Stimulated activated naive B cell treated with anti-CD40 and anti-IgM and Interleukin-4, amounts not matched to agents 10 μg/mL and 1 μg/mL and 100 μg/mL, for 72 hours (primary cell): ENCODE measurements at regions not wholly inside any gene's neighbourhood (a gene's known extent, or its start where the extent isn't known, plus 50 kb on each side); places are given as distances from the start of the nearest gene placed in this dataset.
"Not testable (repeated sequence)": the region's sequence is repeated elsewhere in the genome, so short reads cannot be mapped to it uniquely, and the experiment has no call there.

Experiments used
- ATAC-seq, 2 donors: fragments of 150-1000 bp; cut with Tn5 transposase; replicated peaks; 2 replicates each; pipeline ENCODE4 v1.10.0; 2021; ENCODE audit warnings: moderate library complexity in 1 of 2
- DNase-seq: peaks from one replicate; pipeline ENCODE4 v3.0.0; 2021
- H3K27ac Mint-ChIP-seq: one replicate; pipeline ENCODE4 v1.8.0; 2022; ENCODE audit warnings: mild to moderate bottlenecking, mixed read lengths
- H3K27me3 Mint-ChIP-seq, 2 donors: one replicate each; pipeline ENCODE4 v1.8.0; 2022; ENCODE audit warnings: mixed read lengths in 2 of 2
- H3K36me3 Mint-ChIP-seq, 2 donors: one replicate each; pipeline ENCODE4 v1.8.0; 2022; ENCODE audit warnings: mixed read lengths in 2 of 2, mild to moderate bottlenecking in 1 of 2
- H3K4me1 Mint-ChIP-seq, 2 donors: one replicate each; pipeline ENCODE4 v1.8.0; 2022; ENCODE audit warnings: mixed read lengths in 2 of 2, mild to moderate bottlenecking in 1 of 2
- H3K4me3 Mint-ChIP-seq, 2 donors: one replicate each; pipeline ENCODE4 v1.8.0; 2022; ENCODE audit warnings: mild to moderate bottlenecking in 2 of 2, mixed read lengths in 2 of 2, moderate library complexity in 1 of 2
- H3K9me3 Mint-ChIP-seq, 2 donors: one replicate each; pipeline ENCODE4 v1.8.0; 2022; ENCODE audit warnings: mixed read lengths in 2 of 2, mild to moderate bottlenecking in 1 of 2

DNA sequence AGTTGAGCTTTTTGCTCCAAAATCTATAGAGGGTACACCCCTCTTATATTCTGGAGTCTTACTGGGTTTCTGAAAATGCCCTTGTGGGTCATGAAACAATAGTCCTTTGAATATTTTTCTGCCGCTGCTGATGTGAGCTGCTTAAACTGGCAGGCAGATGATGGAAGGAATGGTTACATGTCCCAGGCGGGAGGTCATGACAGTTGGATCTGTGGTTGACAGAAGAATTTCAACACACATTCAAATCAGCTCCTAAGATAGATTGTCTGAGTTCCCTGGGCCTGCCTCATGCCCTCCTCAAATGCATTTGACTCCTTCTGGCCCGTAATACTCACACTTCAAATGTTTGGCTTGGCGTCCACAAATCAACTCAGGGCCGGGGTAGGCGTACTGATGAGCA, 105.0 kb upstream of the IKBKE start:
- ATAC-seq, H3K27me3 Mint-ChIP-seq, H3K9me3 Mint-ChIP-seq, H3K36me3 Mint-ChIP-seq, H3K4me3 Mint-ChIP-seq, DNase-seq, H3K4me1 Mint-ChIP-seq, H3K27ac Mint-ChIP-seq: not testable (repeated sequence)

GRCh38 chr1:206366131-206366530, 104.1 kb upstream of the IKBKE start:
- not testable (repeated sequence) for H3K4me1 Mint-ChIP-seq, H3K9me3 Mint-ChIP-seq, H3K4me3 Mint-ChIP-seq, ATAC-seq, H3K36me3 Mint-ChIP-seq, DNase-seq, H3K27me3 Mint-ChIP-seq, H3K27ac Mint-ChIP-seq

DNA sequence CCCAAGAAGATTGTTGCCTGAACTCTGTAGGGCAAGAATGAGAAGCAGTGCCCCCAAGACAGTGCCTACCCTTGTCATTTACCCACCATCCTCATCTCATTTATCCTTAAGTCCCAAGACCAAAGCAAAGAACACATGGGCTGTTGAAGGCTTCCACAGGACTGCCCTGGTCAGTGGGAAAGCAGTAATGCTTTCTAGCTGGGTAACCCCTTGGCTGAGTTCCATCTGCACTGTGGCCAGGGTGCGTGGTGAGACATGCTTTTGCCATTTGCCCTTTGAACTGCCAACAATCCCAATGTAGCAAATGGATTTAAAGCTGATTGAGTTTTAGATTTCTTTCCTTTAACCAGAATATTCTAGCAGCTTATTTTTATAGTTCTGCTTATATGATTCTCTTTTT, 103.5 kb upstream of the IKBKE start:
- H3K27ac Mint-ChIP-seq, DNase-seq, ATAC-seq, H3K36me3 Mint-ChIP-seq, H3K4me3 Mint-ChIP-seq, H3K9me3 Mint-ChIP-seq, H3K27me3 Mint-ChIP-seq, H3K4me1 Mint-ChIP-seq: not testable (repeated sequence)

DNA sequence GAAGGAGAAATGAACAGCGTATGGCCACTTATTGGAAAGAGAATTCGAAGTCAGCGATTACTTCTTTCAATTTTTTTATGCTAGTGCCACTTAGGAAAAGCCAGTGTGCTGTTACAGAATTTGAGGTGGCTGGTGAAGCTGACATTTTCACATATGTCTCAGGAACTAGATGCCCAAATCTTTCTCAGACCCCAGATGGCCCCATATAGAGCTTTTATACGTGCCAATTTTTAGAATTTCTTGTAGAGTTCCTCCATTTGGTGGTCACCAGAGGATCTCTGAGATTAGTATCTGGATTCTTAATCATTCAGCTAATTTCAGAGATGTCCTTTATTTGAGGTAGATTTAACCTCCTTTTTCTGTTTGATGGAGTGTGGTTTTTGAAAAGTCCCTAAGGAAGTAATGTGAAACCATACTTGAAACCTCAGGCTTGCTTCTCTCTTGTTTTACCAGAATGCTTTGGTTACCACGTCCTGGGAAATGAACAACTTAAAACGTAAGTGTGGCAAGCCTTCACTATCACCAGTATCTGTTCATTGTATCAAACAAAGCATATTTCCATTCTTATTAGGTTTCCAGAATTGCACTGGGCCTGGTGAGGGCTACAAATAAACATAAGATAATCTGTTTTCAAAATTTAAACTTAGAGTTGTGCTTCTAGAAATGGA, 102.2 kb upstream of the IKBKE start:
- ATAC-seq, result peak; percentile 81 to 95
- H3K36me3 Mint-ChIP-seq, result not testable (repeated sequence)

GRCh38 chr1:206374725-206375124, 95.6 kb upstream of the IKBKE start:
- not testable (repeated sequence) for H3K9me3 Mint-ChIP-seq, DNase-seq, H3K4me1 Mint-ChIP-seq, H3K4me3 Mint-ChIP-seq, H3K36me3 Mint-ChIP-seq, H3K27me3 Mint-ChIP-seq
- ATAC-seq, result peak in 1 of 2 donors; percentile 45
- peak overlapping the region; percentile 49 for H3K27ac Mint-ChIP-seq

More for the DNA sequence above, 102.2 kb upstream of the IKBKE start:
- not testable (repeated sequence) for H3K4me3 Mint-ChIP-seq, H3K4me1 Mint-ChIP-seq, H3K27ac Mint-ChIP-seq, DNase-seq, H3K9me3 Mint-ChIP-seq, H3K27me3 Mint-ChIP-seq

DNA sequence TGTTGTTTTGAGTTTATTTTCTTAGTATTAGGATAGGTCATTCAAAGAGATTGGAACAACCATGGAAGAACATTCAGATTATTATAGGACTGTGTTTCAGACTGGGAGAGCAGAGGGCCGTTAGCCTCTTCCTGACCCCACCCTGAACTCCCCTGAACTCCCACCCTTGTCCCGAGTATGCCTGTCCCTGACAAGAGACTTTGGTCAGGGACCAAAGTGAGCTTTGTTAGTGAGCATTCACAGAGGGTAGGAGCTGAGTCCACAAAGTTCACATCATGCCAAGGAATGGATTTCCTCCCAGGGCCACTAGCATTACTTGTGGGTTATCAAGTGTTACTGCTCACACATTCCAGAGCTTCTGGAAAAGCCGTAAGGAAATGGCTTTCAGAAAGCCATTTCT, 94.7 kb upstream of the IKBKE start:
- not testable (repeated sequence) for ATAC-seq, H3K4me1 Mint-ChIP-seq, H3K4me3 Mint-ChIP-seq, DNase-seq, H3K36me3 Mint-ChIP-seq, H3K27me3 Mint-ChIP-seq, H3K27ac Mint-ChIP-seq, H3K9me3 Mint-ChIP-seq

- not testable (repeated sequence) for H3K36me3 Mint-ChIP-seq, H3K9me3 Mint-ChIP-seq, H3K27ac Mint-ChIP-seq, DNase-seq, H3K4me3 Mint-ChIP-seq, ATAC-seq, H3K27me3 Mint-ChIP-seq, H3K4me1 Mint-ChIP-seq
Measured at GRCh38 chr1:206378506-206378905, 91.8 kb upstream of the IKBKE start.

DNA sequence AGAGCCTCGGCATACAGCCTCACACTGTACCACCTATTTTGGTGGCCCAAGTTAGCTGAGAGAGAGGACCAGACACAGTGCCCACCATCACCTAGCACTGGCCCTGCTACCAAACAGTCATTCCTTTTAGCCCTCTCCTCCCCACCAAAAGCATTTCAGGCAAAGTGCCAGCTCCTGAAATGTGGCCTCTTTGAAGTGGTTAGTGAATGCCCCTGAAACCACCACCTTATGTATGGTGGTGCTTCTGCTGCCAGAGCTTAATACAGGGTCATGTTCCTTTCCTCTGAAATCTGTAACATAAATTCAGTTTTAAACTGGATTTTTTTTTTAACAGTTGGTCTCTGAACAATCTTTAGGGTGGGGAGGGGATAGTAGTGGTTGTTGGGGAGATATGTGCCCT, 91.0 kb upstream of the IKBKE start:
- not testable (repeated sequence) for H3K9me3 Mint-ChIP-seq, DNase-seq, H3K36me3 Mint-ChIP-seq, ATAC-seq, H3K27me3 Mint-ChIP-seq, H3K4me3 Mint-ChIP-seq, H3K27ac Mint-ChIP-seq
- H3K4me1 Mint-ChIP-seq, result peaks cover 6 to 10% of the 10 kb centered on the region in 2 donors

DNA sequence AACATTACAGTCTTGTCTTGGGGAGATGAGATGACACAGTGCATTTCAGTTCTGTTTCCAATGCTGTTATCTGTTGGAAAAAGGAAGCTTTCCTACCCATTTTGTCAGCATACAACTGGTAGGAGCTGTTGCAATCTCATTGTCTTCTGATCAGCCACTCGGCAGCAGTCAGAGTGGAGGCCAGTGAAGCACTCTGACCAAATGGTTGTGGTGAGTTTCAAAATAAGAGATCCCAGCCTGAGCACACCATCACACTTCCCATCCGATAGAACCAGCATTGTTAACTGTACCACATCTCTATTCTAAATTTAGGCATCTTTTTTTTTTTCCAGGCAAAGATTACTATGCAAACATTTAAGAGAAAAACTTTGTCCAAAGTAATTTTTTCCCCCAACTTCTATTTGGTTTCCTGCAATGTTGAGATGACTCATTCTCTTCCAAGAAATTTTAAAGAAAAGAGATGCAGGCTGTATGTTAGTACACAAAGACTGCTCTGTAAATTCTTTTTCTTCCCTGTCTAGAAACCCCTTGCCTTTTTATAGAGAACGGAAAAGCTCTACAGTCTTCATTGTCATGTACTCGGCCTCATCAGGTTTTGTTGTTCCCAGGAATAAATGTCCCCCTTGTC, 90.0 kb upstream of the IKBKE start:
- H3K36me3 Mint-ChIP-seq, H3K4me3 Mint-ChIP-seq, DNase-seq, H3K27ac Mint-ChIP-seq, H3K27me3 Mint-ChIP-seq, H3K9me3 Mint-ChIP-seq: not testable (repeated sequence)
- peak; percentile 21 to 33 for ATAC-seq
- peaks cover 6 to 11% of the 10 kb centered on the region in 2 donors for H3K4me1 Mint-ChIP-seq

GRCh38 chr1:206380791-206381610, 89.3 kb upstream of the IKBKE start:
- H3K4me3 Mint-ChIP-seq, result peak overlapping the region in 1 of 2 donors; percentile 36
- DNase-seq, H3K9me3 Mint-ChIP-seq, H3K36me3 Mint-ChIP-seq, H3K27me3 Mint-ChIP-seq: not testable (repeated sequence)
- peaks cover 6 to 11% of the 10 kb centered on the region in 2 donors for H3K4me1 Mint-ChIP-seq
- peak; percentile 73 to 74 for ATAC-seq
- peak overlapping the region; percentile 59 for H3K27ac Mint-ChIP-seq

GRCh38 chr1:206384029-206384807, 86.1 kb upstream of the IKBKE start:
- H3K4me1 Mint-ChIP-seq, result peaks cover 6 to 11% of the 10 kb centered on the region in 2 donors
- ATAC-seq (peak; percentile 68 to 73), DNase-seq (peak; percentile 41)
- H3K27me3 Mint-ChIP-seq, H3K27ac Mint-ChIP-seq, H3K9me3 Mint-ChIP-seq, H3K36me3 Mint-ChIP-seq, H3K4me3 Mint-ChIP-seq: not testable (repeated sequence)

GRCh38 chr1:206384891-206385290, 85.4 kb upstream of the IKBKE start:
- not testable (repeated sequence) for H3K27ac Mint-ChIP-seq, DNase-seq, H3K27me3 Mint-ChIP-seq, H3K4me3 Mint-ChIP-seq, H3K9me3 Mint-ChIP-seq, ATAC-seq, H3K36me3 Mint-ChIP-seq
- H3K4me1 Mint-ChIP-seq, result peaks cover 6 to 11% of the 10 kb centered on the region in 2 donors

DNA sequence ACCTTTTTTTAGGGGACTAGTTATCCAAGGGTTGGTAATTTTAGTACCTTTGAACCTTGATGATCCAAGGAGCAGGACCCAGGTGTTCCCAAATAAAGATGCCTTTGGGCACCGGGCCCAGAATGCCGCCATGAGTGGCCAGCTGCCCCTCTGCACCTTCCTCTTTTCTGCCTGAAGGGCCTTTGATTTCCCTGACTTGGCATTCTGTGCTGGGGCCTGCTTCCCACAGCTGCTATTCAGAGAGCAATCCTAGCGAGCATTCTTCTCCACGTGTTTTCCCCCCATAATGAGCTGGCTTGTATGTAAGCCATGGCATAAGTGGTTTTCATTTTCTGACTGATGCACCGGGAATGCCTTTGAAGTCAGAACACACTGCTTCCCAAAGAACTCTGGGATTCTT, 82.6 kb upstream of the IKBKE start:
- H3K27ac Mint-ChIP-seq, H3K4me1 Mint-ChIP-seq, H3K27me3 Mint-ChIP-seq, ATAC-seq, DNase-seq, H3K4me3 Mint-ChIP-seq, H3K36me3 Mint-ChIP-seq, H3K9me3 Mint-ChIP-seq: not testable (repeated sequence)

GRCh38 chr1:206391903-206392302, 78.4 kb upstream of the IKBKE start:
- H3K27ac Mint-ChIP-seq, H3K27me3 Mint-ChIP-seq, H3K9me3 Mint-ChIP-seq, ATAC-seq, H3K4me1 Mint-ChIP-seq, DNase-seq, H3K36me3 Mint-ChIP-seq, H3K4me3 Mint-ChIP-seq: not testable (repeated sequence)
